PC-9 (cell line): ENCODE measurements at regions not wholly inside any gene's neighbourhood (a gene's known extent, or its start where the extent isn't known, plus 50 kb on each side); places are given as distances from the start of the nearest gene placed in this dataset.

Source experiments
- EZH2 ChIP-seq: fragments of 200-600 bp; sonication (generic); IDR thresholded peaks from 2 replicates; pipeline ENCODE4 v1.8.0; 2017; ENCODE audit warnings: antibody characterized with exemption, low read depth
- TF ChIP-seq, protein P1 (sequence below): fragments of 200-600 bp; sonication (generic); conservative IDR thresholded peaks from 2 replicates; pipeline ENCODE4 v1.6.1; 2017; ENCODE audit warnings: mixed run types, antibody characterized with exemption, mild to moderate bottlenecking, moderate library complexity

- TF ChIP-seq, protein P1, sequence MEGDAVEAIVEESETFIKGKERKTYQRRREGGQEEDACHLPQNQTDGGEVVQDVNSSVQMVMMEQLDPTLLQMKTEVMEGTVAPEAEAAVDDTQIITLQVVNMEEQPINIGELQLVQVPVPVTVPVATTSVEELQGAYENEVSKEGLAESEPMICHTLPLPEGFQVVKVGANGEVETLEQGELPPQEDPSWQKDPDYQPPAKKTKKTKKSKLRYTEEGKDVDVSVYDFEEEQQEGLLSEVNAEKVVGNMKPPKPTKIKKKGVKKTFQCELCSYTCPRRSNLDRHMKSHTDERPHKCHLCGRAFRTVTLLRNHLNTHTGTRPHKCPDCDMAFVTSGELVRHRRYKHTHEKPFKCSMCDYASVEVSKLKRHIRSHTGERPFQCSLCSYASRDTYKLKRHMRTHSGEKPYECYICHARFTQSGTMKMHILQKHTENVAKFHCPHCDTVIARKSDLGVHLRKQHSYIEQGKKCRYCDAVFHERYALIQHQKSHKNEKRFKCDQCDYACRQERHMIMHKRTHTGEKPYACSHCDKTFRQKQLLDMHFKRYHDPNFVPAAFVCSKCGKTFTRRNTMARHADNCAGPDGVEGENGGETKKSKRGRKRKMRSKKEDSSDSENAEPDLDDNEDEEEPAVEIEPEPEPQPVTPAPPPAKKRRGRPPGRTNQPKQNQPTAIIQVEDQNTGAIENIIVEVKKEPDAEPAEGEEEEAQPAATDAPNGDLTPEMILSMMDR = no peak
- TF ChIP-seq EZH2 = no peak
These were observed 200.4 kb upstream of the AVPR1A start for GRCh38 chr12:63351370-63351769.
